ENCODE measurements at regions not wholly inside any gene's neighbourhood (a gene's known extent, or its start where the extent isn't known, plus 50 kb on each side); places are given as distances from the start of the nearest gene placed in this dataset.
"Not testable (repeated sequence)": the region's sequence is repeated elsewhere in the genome, so short reads cannot be mapped to it uniquely, and the experiment has no call there.

GRCh38 chr1:58852731-58853485 is 69.1 kb upstream of the JUN start:
- H3K4me3 ChIP-seq (ENCODE audit: low read length): no peak overlapping the region

GRCh38 chr1:58854576-58854975 is 70.7 kb upstream of the JUN start:
- H3K27me3 ChIP-seq (ENCODE audit: control insufficient read depth, insufficient read depth, low read length): no peaks in the 10 kb centered on the region
- peaks cover 18% of the 10 kb centered on the region for H3K4me1 ChIP-seq (ENCODE audit: control insufficient read depth, low read depth, low read length)
- H3K36me3 ChIP-seq (ENCODE audit: control insufficient read depth, low read depth, low read length): no peaks in the 10 kb centered on the region
- H3K27ac ChIP-seq (ENCODE audit: low read length): no peak overlapping the region
- H3K9me3 ChIP-seq (ENCODE audit: control insufficient read depth, low read depth, low read length): no peaks in the 10 kb centered on the region
- H3K9ac ChIP-seq (ENCODE audit: low read length): no peak overlapping the region
- H3K4me3 ChIP-seq (ENCODE audit: low read length): no peak overlapping the region

More at GRCh38 chr1:58852731-58853485, 69.1 kb upstream of the JUN start:
- no peaks in the 10 kb centered on the region for H3K36me3 ChIP-seq (ENCODE audit: control insufficient read depth, low read depth, low read length)
- peaks cover 18% of the 10 kb centered on the region for H3K4me1 ChIP-seq (ENCODE audit: control insufficient read depth, low read depth, low read length)
- H3K9me3 ChIP-seq (ENCODE audit: control insufficient read depth, low read depth, low read length): no peaks in the 10 kb centered on the region
- no peak overlapping the region for H3K27ac ChIP-seq (ENCODE audit: low read length)
- no peaks in the 10 kb centered on the region for H3K27me3 ChIP-seq (ENCODE audit: control insufficient read depth, insufficient read depth, low read length)
- no peak overlapping the region for H3K9ac ChIP-seq (ENCODE audit: low read length)

GRCh38 chr1:58855274-58856165 is 71.7 kb upstream of the JUN start:
- H3K9me3 ChIP-seq (ENCODE audit: control insufficient read depth, low read depth, low read length): no peaks in the 10 kb centered on the region
- no peaks in the 10 kb centered on the region for H3K36me3 ChIP-seq (ENCODE audit: control insufficient read depth, low read depth, low read length)
- peaks cover 18% of the 10 kb centered on the region for H3K4me1 ChIP-seq (ENCODE audit: control insufficient read depth, low read depth, low read length)
- H3K4me3 ChIP-seq (ENCODE audit: low read length): no peak overlapping the region
- no peak overlapping the region for H3K27ac ChIP-seq (ENCODE audit: low read length)
- no peak overlapping the region for H3K9ac ChIP-seq (ENCODE audit: low read length)
- H3K27me3 ChIP-seq (ENCODE audit: control insufficient read depth, insufficient read depth, low read length): no peaks in the 10 kb centered on the region

- not testable (repeated sequence) for H3K9me3 ChIP-seq (ENCODE audit: control insufficient read depth, low read depth, low read length); H3K9ac ChIP-seq (ENCODE audit: low read length); H3K27me3 ChIP-seq (ENCODE audit: control insufficient read depth, insufficient read depth, low read length); H3K27ac ChIP-seq (ENCODE audit: low read length); H3K4me3 ChIP-seq (ENCODE audit: low read length); H3K36me3 ChIP-seq (ENCODE audit: control insufficient read depth, low read depth, low read length)
- peaks cover 18% of the 10 kb centered on the region for H3K4me1 ChIP-seq (ENCODE audit: control insufficient read depth, low read depth, low read length)
These were observed 72.4 kb upstream of the JUN start for GRCh38 chr1:58856281-58856680.

- Histone ChIP-seq H3K27me3 (ENCODE audit: control insufficient read depth, insufficient read depth, low read length) (no peaks in the 10 kb centered on the region), H3K9ac (ENCODE audit: low read length) (no peak overlapping the region), H3K9me3 (ENCODE audit: control insufficient read depth, low read depth, low read length) (no peaks in the 10 kb centered on the region), H3K4me3 (ENCODE audit: low read length) (no peak overlapping the region), H3K27ac (ENCODE audit: low read length) (no peak overlapping the region), H3K36me3 (ENCODE audit: control insufficient read depth, low read depth, low read length) (no peaks in the 10 kb centered on the region), H3K4me1 (ENCODE audit: control insufficient read depth, low read depth, low read length) (peaks cover 16% of the 10 kb centered on the region)
These were observed 74.1 kb upstream of the JUN start for GRCh38 chr1:58857680-58858673.

GRCh38 chr1:58859769-58860485 is 76.1 kb upstream of the JUN start:
- Histone ChIP-seq H3K27me3 (ENCODE audit: control insufficient read depth, insufficient read depth, low read length) (no peaks in the 10 kb centered on the region), H3K27ac (ENCODE audit: low read length) (no peak overlapping the region), H3K36me3 (ENCODE audit: control insufficient read depth, low read depth, low read length) (no peaks in the 10 kb centered on the region), H3K9me3 (ENCODE audit: control insufficient read depth, low read depth, low read length) (no peaks in the 10 kb centered on the region), H3K9ac (ENCODE audit: low read length) (no peak overlapping the region), H3K4me1 (ENCODE audit: control insufficient read depth, low read depth, low read length) (peaks cover 12% of the 10 kb centered on the region), H3K4me3 (ENCODE audit: low read length) (no peak overlapping the region)

GRCh38 chr1:58861076-58861475 is 77.2 kb upstream of the JUN start:
- Histone ChIP-seq H3K27me3 (ENCODE audit: control insufficient read depth, insufficient read depth, low read length) (no peaks in the 10 kb centered on the region), H3K36me3 (ENCODE audit: control insufficient read depth, low read depth, low read length) (no peaks in the 10 kb centered on the region), H3K27ac (ENCODE audit: low read length) (no peak overlapping the region), H3K9ac (ENCODE audit: low read length) (no peak overlapping the region), H3K4me1 (ENCODE audit: control insufficient read depth, low read depth, low read length) (peaks cover 12% of the 10 kb centered on the region), H3K4me3 (ENCODE audit: low read length) (no peak overlapping the region), H3K9me3 (ENCODE audit: control insufficient read depth, low read depth, low read length) (no peaks in the 10 kb centered on the region)

- Histone ChIP-seq H3K9ac (ENCODE audit: low read length) (no peak overlapping the region), H3K27ac (ENCODE audit: low read length) (no peak overlapping the region), H3K36me3 (ENCODE audit: control insufficient read depth, low read depth, low read length) (no peaks in the 10 kb centered on the region), H3K9me3 (ENCODE audit: control insufficient read depth, low read depth, low read length) (no peaks in the 10 kb centered on the region), H3K27me3 (ENCODE audit: control insufficient read depth, insufficient read depth, low read length) (no peaks in the 10 kb centered on the region), H3K4me3 (ENCODE audit: low read length) (no peak overlapping the region), H3K4me1 (ENCODE audit: control insufficient read depth, low read depth, low read length) (peaks cover 12% of the 10 kb centered on the region)
These were observed 77.7 kb upstream of the JUN start for GRCh38 chr1:58861506-58861905.

- H3K4me3 ChIP-seq (ENCODE audit: low read length): no peak overlapping the region
- no peak overlapping the region for H3K27ac ChIP-seq (ENCODE audit: low read length)
- H3K36me3 ChIP-seq (ENCODE audit: control insufficient read depth, low read depth, low read length): no peaks in the 10 kb centered on the region
- no peak overlapping the region for H3K9ac ChIP-seq (ENCODE audit: low read length)
- H3K9me3 ChIP-seq (ENCODE audit: control insufficient read depth, low read depth, low read length): no peaks in the 10 kb centered on the region
- no peaks in the 10 kb centered on the region for H3K27me3 ChIP-seq (ENCODE audit: control insufficient read depth, insufficient read depth, low read length)
- peaks cover 12% of the 10 kb centered on the region for H3K4me1 ChIP-seq (ENCODE audit: control insufficient read depth, low read depth, low read length)
These were observed 79.0 kb upstream of the JUN start for GRCh38 chr1:58862728-58863385.

- no peaks in the 10 kb centered on the region for H3K9me3 ChIP-seq (ENCODE audit: control insufficient read depth, low read depth, low read length)
- no peaks in the 10 kb centered on the region for H3K27me3 ChIP-seq (ENCODE audit: control insufficient read depth, insufficient read depth, low read length)
- H3K36me3 ChIP-seq (ENCODE audit: control insufficient read depth, low read depth, low read length): no peaks in the 10 kb centered on the region
- no peak overlapping the region for H3K27ac ChIP-seq (ENCODE audit: low read length)
- H3K4me3 ChIP-seq (ENCODE audit: low read length): no peak overlapping the region
- no peak overlapping the region for H3K9ac ChIP-seq (ENCODE audit: low read length)
- peaks cover 12% of the 10 kb centered on the region for H3K4me1 ChIP-seq (ENCODE audit: control insufficient read depth, low read depth, low read length)
These were observed 80.8 kb upstream of the JUN start for GRCh38 chr1:58864654-58865053.
